ENCODE measurements at regions not wholly inside any gene's neighbourhood (a gene's known extent, or its start where the extent isn't known, plus 50 kb on each side); places are given as distances from the start of the nearest gene placed in this dataset.

DNA sequence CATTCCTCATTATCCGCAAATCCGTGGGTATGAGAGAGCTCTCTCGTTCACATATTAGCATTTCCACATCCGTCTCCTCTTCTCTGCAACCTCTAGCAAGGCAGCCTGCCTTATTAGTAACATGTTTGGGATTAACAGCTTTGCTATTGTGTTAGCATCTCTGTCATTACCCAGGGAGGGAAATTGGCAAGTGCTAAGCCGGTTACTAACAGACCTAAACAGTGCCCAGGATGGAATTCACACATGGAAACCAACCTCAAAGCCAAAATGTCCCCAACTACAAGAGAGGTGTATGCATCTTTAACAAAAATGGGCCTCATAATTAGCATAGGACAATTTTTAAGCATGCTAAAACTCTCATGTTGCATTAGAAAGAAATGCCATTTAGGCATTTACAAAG is 309.0 kb upstream of the MEIS1 start:
- no peak for TF ChIP-seq TBL1XR1 (IDR thresholded peaks at IDR 0.05; ENCODE audit: borderline replicate concordance, low read length, partially characterized antibody)
- TF ChIP-seq, protein P1, sequence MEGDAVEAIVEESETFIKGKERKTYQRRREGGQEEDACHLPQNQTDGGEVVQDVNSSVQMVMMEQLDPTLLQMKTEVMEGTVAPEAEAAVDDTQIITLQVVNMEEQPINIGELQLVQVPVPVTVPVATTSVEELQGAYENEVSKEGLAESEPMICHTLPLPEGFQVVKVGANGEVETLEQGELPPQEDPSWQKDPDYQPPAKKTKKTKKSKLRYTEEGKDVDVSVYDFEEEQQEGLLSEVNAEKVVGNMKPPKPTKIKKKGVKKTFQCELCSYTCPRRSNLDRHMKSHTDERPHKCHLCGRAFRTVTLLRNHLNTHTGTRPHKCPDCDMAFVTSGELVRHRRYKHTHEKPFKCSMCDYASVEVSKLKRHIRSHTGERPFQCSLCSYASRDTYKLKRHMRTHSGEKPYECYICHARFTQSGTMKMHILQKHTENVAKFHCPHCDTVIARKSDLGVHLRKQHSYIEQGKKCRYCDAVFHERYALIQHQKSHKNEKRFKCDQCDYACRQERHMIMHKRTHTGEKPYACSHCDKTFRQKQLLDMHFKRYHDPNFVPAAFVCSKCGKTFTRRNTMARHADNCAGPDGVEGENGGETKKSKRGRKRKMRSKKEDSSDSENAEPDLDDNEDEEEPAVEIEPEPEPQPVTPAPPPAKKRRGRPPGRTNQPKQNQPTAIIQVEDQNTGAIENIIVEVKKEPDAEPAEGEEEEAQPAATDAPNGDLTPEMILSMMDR (CRISPR knock-in tag; IDR thresholded peaks at IDR 0.05), result no peak
- TF ChIP-seq HNRNPUL1 (IDR thresholded peaks at IDR 0.05; ENCODE audit: low read depth, low read length), result no peak
- TF ChIP-seq, protein P2, sequence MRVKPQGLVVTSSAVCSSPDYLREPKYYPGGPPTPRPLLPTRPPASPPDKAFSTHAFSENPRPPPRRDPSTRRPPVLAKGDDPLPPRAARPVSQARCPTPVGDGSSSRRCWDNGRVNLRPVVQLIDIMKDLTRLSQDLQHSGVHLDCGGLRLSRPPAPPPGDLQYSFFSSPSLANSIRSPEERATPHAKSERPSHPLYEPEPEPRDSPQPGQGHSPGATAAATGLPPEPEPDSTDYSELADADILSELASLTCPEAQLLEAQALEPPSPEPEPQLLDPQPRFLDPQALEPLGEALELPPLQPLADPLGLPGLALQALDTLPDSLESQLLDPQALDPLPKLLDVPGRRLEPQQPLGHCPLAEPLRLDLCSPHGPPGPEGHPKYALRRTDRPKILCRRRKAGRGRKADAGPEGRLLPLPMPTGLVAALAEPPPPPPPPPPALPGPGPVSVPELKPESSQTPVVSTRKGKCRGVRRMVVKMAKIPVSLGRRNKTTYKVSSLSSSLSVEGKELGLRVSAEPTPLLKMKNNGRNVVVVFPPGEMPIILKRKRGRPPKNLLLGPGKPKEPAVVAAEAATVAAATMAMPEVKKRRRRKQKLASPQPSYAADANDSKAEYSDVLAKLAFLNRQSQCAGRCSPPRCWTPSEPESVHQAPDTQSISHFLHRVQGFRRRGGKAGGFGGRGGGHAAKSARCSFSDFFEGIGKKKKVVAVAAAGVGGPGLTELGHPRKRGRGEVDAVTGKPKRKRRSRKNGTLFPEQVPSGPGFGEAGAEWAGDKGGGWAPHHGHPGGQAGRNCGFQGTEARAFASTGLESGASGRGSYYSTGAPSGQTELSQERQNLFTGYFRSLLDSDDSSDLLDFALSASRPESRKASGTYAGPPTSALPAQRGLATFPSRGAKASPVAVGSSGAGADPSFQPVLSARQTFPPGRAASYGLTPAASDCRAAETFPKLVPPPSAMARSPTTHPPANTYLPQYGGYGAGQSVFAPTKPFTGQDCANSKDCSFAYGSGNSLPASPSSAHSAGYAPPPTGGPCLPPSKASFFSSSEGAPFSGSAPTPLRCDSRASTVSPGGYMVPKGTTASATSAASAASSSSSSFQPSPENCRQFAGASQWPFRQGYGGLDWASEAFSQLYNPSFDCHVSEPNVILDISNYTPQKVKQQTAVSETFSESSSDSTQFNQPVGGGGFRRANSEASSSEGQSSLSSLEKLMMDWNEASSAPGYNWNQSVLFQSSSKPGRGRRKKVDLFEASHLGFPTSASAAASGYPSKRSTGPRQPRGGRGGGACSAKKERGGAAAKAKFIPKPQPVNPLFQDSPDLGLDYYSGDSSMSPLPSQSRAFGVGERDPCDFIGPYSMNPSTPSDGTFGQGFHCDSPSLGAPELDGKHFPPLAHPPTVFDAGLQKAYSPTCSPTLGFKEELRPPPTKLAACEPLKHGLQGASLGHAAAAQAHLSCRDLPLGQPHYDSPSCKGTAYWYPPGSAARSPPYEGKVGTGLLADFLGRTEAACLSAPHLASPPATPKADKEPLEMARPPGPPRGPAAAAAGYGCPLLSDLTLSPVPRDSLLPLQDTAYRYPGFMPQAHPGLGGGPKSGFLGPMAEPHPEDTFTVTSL (CRISPR knock-in tag; IDR thresholded peaks at IDR 0.05; ENCODE audit: borderline replicate concordance), result no peak
